HG03354 (cell line): ENCODE measurements at regions not wholly inside any gene's neighbourhood (a gene's known extent, or its start where the extent isn't known, plus 50 kb on each side); places are given as distances from the start of the nearest gene placed in this dataset.

Experiments
- ATAC-seq: cut with Tn5 transposase; IDR thresholded peaks from one replicate; pipeline ENCODE4 v1.9.1; 2021; ENCODE audit warnings: mild to moderate bottlenecking; ENCODE audit not compliant: unreplicated experiment, poor library complexity, severe bottlenecking

DNA sequence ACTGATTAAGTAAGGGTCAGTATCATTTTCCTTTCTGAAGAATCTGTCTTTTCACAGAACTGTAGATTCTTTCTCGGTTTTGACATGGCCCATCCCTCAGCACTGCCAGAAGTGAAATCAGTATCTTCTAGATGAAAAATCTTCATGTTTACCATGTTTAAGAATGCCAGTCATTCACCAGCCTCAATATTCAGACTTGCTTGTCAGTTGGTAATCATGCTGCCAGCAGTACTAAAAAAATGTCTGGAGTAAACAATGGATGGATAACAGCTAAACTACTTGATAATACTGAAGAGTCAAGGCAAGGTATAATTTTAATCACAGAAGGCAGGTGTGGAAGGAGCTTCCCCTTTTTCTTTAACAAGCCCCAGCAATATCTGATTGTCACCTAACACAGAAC lies 306.8 kb upstream of the DMAC1 start:
- no peak for ATAC-seq

- ATAC-seq = no peak
Observed at GRCh38 chr9:8101607-8102006, 302.0 kb upstream of the DMAC1 start.

- no peak for ATAC-seq
Observed at GRCh38 chr9:8096091-8096490, 296.5 kb upstream of the DMAC1 start.

DNA sequence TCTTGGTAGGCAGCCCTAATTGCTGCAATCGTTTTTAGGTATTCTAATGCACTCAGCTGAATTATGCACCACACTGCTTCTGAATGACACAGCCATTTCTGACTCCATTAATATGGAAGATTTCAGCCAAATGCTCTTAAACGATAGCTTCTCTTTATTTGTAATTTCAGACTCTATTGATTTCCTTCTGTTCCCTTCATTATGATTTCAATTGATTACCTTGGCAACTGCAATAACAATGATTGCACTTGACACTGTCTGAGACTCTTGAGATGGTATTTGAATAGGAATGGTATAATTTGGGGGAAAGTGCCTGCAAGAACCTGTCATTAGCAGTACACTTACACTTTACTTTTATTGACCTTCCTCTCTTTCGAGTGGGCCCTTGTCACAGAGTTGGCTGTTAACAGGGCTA lies 296.1 kb upstream of the DMAC1 start:
- ATAC-seq = no peak

GRCh38 chr9:8088477-8088876 lies 288.9 kb upstream of the DMAC1 start:
- ATAC-seq = no peak

DNA sequence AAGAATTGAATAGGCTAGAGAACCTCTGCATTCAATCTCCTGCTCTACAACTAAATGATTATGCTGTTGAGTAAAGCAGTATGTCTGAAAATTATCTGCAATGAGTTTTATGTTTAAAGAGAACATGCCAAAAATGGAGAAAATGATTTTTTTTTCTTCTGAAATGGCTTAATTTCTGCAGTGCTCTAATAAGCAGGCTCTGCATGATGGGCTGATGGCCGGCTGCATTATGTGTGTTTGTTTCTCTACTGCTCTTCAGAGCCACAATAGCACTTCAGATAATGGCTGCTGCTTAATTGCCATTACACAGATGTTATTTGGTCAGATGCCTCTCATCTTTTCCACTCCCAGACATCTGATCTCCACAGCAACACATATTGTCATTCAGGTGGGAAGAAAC lies 286.4 kb upstream of the DMAC1 start:
- ATAC-seq = no peak

- ATAC-seq = no peak
Observed at GRCh38 chr9:8078641-8079140, 279.1 kb upstream of the DMAC1 start.

DNA sequence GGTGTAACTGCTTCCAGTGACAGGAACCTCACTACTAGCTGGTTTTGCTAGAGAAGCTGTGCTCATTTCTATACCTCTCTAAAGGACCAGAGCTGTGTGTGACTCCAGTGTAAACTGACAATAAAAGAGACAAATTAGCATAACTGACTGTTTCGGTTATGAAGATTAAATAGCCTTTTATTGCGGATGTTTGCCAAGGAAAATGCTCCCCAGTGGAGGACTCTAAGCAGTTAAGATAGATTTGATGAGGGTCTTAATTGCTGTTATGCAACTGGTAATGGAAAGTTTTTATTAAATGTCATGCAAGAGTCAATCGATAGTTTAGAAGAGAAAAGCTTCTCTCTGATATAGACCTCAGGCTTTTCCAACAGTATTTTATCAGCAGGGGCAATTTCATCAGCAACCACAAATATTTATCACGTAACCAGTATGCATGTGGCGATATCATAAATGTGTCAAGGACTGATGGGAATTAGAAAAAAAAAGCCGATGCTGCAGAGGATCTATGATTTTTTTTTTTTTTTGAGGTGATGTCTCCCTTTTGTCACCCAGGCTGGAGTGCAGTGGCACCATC lies 275.2 kb upstream of the DMAC1 start:
- no peak for ATAC-seq

DNA sequence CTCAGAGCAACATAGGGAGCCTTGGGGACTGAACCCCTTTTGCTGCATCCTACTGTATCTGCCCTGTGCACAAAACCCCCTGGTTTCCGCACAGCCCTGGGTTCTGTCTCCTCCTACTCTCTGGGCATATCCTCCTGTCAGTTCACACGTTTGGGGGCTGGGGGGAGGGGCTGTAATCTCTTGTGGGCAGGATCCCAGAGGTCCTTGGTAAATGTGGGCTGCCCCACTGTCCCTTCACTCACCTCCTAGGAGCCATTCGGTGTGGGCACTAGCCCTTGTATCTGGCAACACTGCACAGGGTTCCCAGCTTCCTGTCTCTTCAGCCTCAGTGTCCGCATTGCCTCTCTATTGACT lies 271.8 kb upstream of the DMAC1 start:
- ATAC-seq = no peak

GRCh38 chr9:8070779-8071444 lies 271.3 kb upstream of the DMAC1 start:
- ATAC-seq = no peak

DNA sequence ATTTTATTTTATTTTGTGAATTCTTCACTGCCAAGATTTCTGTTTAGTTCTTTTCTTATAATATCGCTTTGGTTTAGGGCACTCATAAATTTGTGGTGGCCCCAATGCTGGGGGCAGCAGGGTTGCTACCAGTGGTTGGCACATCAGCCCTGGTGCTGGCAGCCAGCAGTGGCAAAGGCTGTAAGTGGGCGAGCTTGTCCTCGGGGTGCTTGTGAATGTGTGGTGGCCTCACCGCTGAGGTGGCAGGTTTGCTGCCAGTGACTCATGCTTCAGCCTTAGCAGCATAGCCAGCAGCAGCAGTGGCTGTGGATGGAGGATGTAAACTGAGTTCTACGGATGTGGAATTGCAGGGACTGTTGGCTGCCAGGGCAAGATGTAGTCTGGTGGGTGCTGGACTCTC lies 262.9 kb upstream of the DMAC1 start:
- no peak for ATAC-seq

GRCh38 chr9:8053501-8053900 lies 253.9 kb upstream of the DMAC1 start:
- ATAC-seq = no peak

- ATAC-seq = no peak
Observed at GRCh38 chr9:8052991-8053390, 253.4 kb upstream of the DMAC1 start.

- ATAC-seq = no peak
Observed at GRCh38 chr9:8037745-8038144, 238.2 kb upstream of the DMAC1 start.

GRCh38 chr9:8036914-8037524 lies 237.4 kb upstream of the DMAC1 start:
- ATAC-seq = no peak

DNA sequence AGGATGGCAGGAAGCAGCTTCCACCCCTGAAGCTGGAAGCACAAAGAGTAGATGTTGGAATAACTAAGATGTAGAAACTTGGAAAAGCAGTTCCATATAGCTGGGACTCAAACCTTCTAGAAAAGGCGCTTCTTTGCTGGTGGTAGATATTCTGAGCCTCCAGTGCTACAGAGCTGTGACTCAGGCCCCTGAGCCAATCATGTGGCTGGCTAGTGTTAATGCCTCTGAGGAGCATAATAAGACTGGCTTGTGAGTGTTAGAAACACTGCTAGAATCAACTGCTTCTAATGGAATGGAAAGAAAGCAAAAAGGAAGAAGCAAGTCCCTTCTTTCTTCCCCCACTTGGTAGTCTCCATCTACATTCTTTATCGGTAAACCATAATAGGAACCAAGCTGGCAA lies 234.2 kb upstream of the DMAC1 start:
- ATAC-seq = no peak

GRCh38 chr9:8030095-8030494 lies 230.5 kb upstream of the DMAC1 start:
- no peak for ATAC-seq

GRCh38 chr9:8027351-8027750 lies 227.8 kb upstream of the DMAC1 start:
- ATAC-seq = no peak

GRCh38 chr9:8025551-8025950 lies 226.0 kb upstream of the DMAC1 start:
- no peak for ATAC-seq

- no peak for ATAC-seq
Observed at GRCh38 chr9:8020186-8020585, 220.6 kb upstream of the DMAC1 start.

- ATAC-seq = no peak
Observed at GRCh38 chr9:8019636-8020035, 220.1 kb upstream of the DMAC1 start.
